NCI-H226 (cell line): ENCODE measurements at regions not wholly inside any gene's neighbourhood (a gene's known extent, or its start where the extent isn't known, plus 50 kb on each side); places are given as distances from the start of the nearest gene placed in this dataset.
A peak's percentile ranks its signal among the peaks of the same experiment; 100 is the strongest.
"Not testable (repeated sequence)": the region's sequence is repeated elsewhere in the genome, so short reads cannot be mapped to it uniquely, and the experiment has no call there.

Source experiments
- DNase-seq: peaks from one replicate; pipeline ENCODE4 v3.0.0-alpha.2; 2015

DNA sequence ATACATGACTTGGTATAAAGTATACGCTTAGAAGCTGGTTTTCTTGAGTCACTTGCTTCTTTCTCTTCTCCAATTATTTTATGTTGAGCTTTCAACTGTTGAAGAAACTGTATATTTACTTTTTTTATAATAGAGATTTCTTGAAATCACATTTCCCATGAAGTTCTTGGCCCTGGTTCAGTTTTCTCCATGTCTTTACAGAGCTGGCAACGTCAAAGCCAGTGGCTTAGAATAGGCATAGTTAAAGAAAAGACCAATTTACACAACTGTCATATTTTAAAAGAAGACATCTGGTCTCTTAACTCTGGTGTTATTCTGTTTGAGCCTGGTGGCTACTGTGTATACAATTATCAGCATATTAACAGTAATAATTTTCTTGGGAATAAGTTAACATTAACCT is 1249.3 kb downstream of the CDH12 start:
- no peak for DNase-seq

- no peak for DNase-seq
Observed at GRCh38 chr5:21594566-21594965, 1258.6 kb downstream of the CDH12 start.

DNA sequence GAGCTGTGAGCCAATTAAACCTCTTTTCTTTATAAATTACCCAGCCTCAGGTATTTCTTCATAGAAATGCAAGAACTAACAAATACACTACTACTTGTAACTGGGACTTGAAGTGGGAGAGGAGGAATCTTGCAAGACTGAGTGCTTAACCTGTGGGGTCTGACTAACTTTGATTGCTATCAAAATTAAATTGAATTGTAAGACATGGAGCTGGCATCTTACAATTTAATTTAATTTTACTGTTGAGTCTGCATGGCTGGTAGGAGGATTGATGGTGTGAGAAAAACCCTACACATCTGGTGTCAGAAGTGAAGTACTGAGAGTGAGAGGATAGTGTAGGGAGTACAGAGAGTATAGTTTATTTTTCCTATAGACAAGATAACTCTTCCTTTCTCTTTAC is 1259.9 kb downstream of the CDH12 start:
- DNase-seq = no peak

DNA sequence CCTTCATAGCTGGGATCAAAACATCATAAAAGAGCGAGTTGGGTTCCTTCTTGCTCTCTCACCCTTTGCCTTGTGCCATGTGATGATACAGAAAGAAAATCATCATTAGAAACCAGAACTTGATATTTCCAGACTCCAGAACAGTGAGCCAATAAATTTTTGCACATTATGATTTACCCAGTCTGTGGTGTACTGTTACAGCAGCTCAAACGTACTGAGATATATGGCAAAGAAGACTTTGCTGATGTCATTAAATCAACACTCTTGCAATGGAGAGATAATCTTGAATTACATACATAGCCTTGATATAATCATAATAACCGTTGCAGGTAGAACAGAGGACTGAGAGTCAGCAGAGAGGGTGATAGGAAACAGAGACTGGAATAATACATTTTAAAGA is 1271.6 kb downstream of the CDH12 start:
- DNase-seq = no peak

- no peak for DNase-seq
Observed at GRCh38 chr5:21574961-21575360, 1278.2 kb downstream of the CDH12 start.

DNA sequence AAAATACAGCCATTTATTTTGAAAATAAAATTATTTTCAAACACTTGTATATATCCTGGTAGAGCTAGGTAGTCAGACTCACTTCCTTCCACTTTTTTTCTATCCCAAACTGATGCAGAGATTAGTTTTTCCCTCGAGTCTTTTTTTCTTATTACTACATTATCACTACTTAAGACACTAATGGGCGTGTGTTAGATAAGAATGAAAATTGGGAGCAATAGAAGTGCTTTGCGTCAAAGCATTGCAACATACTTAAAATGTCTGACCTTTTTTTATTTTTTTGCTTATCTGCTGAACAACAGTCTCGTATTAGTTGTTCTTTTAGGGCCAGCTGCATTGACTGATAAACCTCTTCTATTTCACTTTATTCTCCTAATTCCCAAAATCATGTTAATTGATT is 1278.7 kb downstream of the CDH12 start:
- DNase-seq = peak; percentile 43

DNA sequence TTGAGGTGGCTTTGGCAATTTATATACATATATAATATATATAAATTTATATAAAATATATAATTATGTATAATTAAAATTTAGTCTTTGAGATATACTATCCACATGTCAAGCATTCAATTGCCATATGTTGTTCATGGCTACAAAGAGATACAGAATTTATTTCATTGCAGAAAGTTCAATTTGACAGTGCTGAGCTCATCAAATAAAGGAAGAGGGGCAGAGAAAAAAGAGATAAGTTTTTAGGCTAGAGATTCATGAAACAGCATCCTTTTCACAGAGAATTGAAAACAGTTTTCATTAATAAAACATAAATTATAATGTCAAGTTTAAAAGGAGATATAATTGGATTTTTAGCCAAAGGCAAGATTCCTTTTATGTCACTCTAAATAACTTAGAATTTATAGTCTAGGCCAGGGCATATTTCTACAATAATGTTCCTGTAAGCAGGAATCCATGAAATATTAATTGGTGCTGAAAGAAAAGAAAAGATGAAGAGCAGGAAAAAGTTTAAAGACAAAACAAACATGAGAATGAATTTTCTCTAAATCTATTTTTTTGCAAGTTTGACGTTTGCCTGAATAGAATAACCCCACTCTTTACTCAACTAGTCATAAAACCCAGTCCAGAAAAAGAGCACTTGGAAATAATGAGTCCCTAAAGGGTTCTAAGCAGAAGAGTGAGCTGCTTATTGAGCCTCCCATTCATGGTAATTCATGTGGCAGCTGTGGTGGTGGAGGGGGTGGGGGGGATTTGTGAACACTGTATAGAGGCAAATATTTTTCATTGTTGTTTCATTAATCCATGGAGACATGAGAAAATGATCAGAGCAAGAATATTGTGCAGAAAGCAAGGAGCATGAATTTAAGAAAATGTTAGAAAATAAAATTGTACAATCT is 1279.5 kb downstream of the CDH12 start:
- DNase-seq = no peak

DNA sequence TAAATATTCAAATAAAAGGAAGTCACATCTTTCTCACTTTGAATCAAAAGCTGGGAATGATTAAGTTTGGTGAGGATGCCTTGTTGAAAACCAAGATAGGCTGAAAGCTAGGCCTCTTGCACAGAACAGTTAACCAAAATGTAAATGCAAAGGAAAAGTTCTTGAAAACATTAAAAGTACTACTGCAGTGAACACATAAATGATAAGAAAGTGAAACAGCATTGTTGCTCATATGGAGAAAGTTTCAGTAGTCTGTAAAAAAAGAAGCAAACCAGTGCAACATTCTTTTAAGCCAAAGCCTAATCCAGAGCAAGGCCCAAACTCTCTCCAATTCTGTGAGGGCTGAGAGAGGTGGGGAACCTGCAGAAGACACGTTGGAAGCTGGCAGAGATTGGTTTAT is 1281.9 kb downstream of the CDH12 start:
- not testable (repeated sequence) for DNase-seq

GRCh38 chr5:21559109-21559508 is 1294.0 kb downstream of the CDH12 start:
- peak; percentile 39 for DNase-seq

GRCh38 chr5:21552263-21552662 is 1300.9 kb downstream of the CDH12 start:
- not testable (repeated sequence) for DNase-seq

- not testable (repeated sequence) for DNase-seq
Observed at GRCh38 chr5:21550916-21551315, 1302.2 kb downstream of the CDH12 start.

GRCh38 chr5:21547656-21548055 is 1305.5 kb downstream of the CDH12 start:
- not testable (repeated sequence) for DNase-seq

- DNase-seq = peak; percentile 20
Observed at GRCh38 chr5:21535114-21535513, 1318.0 kb downstream of the CDH12 start.

GRCh38 chr5:21521157-21521556 is 1332.0 kb downstream of the CDH12 start:
- DNase-seq = not testable (repeated sequence)

DNA sequence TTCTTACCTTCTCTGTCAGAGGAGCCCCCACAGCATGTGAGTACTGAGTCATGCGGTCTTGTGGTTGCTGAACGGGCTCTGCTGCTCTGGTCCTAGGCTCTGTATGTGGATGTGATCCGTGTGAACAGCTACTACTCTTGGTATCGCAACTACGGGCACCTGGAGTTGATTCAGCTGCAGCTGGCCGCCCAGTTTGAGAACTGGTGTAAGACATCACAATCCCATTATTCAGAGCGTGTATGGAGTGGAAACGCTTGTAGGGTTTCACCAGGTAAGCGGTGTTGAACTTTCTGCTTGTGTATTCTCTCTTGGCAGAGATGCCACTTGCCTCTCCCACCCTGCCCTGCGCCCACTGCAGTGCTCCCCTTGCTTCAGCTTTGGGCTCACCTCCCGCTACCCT is 1356.2 kb downstream of the CDH12 start:
- not testable (repeated sequence) for DNase-seq

DNA sequence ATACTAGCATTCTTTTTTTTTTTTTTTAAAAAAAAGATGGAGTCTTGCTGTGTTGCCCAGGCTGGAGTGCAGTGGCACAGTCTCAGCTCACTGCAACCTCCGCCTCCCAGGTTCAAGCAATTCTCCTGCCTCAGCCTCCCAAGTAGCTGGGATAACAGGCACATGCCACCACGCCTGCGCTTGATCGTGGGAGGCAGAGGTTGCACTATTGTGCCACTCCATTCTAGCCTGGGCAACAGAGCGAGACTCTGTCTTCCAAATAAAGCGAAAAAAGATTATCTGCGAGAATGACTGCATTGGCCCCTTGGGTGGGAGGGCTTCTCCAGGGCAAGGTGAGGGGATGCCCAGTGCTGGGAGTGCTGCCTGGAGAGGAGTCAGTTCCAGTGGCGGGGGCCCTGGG is 1357.1 kb downstream of the CDH12 start:
- DNase-seq = not testable (repeated sequence)

- DNase-seq = not testable (repeated sequence)
Observed at GRCh38 chr5:21495235-21495634, 1357.9 kb downstream of the CDH12 start.

DNA sequence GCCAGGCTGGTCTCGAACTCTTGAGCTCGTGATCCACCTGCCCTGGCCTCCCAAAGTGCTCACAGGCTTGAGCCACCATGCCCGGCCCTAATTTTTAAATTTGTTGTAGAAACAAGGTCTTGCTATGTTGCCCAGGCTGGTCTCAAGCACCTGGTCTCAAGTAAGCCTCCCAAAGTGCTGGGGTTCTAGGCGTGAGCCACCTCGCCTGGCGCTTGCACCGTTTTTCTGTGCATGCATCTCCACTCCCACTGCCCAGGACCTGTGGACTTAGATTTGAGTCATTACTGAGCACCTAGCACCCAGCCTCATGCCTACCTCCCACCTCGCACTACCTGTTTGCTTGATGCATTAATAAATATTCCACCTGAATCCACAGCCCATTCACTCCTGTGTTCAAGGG is 1359.1 kb downstream of the CDH12 start:
- not testable (repeated sequence) for DNase-seq

DNA sequence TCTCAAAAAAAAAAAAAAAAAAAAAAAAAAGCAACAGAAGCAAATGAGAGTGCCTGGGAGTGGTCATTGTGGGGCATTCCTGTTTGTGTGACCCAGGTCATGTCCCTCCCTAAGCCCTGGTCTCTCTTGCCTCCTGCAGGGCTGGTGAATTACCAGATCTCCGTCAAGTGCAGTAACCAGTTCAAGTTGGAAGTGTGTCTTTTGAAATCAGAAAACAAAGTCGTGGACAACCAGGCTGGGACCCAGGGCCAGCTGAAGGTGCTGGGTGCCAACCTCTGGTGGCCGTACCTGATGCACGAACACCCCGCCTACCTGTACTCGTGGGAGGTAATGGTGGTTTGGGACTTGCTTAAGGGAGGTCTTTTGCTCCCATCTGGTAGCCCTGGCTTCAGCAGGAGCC is 1362.0 kb downstream of the CDH12 start:
- not testable (repeated sequence) for DNase-seq

- not testable (repeated sequence) for DNase-seq
Observed at GRCh38 chr5:21488828-21489227, 1364.3 kb downstream of the CDH12 start.

GRCh38 chr5:21485458-21486000 is 1367.6 kb downstream of the CDH12 start:
- DNase-seq = not testable (repeated sequence)

GRCh38 chr5:21484498-21484889 is 1368.7 kb downstream of the CDH12 start:
- not testable (repeated sequence) for DNase-seq

- not testable (repeated sequence) for DNase-seq
Observed at GRCh38 chr5:21483790-21484497, 1369.2 kb downstream of the CDH12 start.
